NCI-H774 (cell line): ENCODE measurements at regions not wholly inside any gene's neighbourhood (a gene's known extent, or its start where the extent isn't known, plus 50 kb on each side); places are given as distances from the start of the nearest gene placed in this dataset.

Experiments
- DNase-seq: peaks from one replicate; lab custom pipeline; 2025; lab: John Stamatoyannopoulos, UW

- no peak for DNase-seq
Observed at GRCh38 chr2:65566617-65567016, 134.2 kb upstream of the SPRED2 start.

DNA sequence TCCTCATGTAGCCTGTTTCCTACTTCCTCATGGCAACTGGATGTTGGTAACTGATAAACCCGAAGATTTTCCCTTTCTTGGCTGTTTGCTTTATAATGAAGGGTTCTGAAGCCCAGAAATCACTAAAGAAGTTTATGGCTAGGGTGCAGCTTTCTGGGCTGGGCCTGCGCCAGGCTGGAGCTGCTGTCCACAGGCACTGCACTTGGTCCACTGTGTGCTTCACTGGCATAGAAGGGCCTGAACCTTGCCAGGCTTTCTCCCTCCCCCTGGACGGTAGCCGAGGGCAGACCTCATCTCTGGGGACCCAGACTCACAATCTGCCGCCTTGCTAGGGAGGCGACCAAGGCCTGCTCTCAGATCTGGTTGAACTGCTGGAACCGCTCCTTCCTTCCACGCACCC lies 133.3 kb upstream of the SPRED2 start:
- DNase-seq, result no peak

DNA sequence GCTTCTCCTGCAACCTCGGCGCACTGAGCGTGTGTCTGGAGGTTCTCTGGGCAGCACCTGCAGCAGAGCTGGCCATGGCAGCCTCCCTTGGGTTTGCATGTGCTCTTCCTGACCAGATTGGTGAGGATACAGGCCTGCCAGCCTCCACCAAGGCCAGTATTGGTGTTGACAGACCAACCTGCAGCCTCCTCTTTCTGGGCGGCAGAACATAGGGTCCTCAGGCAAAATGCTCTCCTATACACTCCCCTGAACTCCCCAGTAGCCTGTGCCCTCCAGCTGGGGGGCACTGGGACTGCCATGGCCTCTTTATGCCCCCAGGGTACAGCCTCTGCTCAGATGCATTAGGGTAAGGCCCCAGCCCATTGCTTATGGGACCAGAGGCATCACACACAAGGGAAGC lies 131.9 kb upstream of the SPRED2 start:
- no peak for DNase-seq

- DNase-seq, result no peak
Observed at GRCh38 chr2:65562890-65563289, 130.5 kb upstream of the SPRED2 start.

DNA sequence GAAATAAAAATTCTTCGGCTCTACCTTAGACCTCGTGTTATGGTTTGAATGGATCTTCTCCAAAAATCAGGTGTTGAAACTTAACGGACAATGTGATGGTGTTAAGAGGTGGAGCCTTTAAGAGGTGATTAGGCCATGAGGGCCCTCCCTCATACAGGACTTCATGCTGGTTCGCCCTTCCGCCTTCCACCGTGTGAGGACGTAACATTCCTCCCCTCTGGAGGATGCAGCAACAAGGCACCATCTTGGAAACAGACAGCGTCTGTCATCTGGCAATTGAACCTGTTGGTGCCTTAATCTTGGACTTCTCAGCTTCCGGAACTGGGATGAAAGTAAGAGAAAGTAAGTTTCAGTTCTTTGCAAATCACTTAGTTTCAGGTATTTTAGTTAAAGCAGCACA lies 126.3 kb upstream of the SPRED2 start:
- DNase-seq, result no peak

DNA sequence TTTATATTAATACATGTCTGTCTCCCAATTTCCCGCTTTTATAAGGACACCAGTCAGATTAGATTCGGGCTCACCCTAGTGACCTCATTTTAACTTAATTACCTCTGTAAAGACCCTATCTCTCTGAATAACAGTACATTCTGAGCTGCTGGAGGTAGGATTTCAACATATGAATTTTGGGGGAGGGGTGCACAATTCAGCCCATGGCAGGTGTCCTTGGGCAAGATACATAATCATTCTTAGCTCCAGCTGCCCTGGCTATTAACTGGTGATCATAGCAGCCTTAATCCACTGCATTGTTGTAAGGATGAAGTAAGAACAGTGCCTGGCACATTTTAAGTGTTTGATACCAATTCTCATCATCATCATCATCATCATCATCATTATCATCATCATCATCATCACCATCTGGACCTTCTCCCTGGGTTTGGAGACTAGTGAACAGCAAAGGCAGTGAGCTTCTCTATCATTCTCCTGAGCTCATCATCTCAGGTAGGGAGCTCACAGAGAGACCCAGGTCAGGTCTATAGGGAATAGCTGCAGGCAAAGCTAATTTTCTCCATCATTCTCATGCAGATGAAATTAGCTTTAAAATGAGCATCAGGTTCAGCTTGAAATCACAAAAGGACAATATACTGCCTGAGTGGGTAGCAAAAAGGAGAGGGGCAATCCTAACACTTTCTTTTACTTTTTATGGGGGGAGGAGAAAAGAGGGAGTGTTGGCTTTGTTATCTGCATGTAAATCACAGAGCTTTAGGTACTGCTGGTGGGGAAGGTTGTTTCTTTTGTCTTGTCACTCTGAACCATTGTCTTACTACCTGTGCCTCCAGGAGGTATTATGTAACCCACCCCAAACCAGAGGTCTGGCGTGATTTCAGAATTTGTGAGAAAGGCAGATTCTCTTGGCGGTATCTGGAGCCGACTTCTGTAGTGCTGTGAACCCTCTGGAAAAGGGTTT lies 125.5 kb upstream of the SPRED2 start:
- no peak for DNase-seq

DNA sequence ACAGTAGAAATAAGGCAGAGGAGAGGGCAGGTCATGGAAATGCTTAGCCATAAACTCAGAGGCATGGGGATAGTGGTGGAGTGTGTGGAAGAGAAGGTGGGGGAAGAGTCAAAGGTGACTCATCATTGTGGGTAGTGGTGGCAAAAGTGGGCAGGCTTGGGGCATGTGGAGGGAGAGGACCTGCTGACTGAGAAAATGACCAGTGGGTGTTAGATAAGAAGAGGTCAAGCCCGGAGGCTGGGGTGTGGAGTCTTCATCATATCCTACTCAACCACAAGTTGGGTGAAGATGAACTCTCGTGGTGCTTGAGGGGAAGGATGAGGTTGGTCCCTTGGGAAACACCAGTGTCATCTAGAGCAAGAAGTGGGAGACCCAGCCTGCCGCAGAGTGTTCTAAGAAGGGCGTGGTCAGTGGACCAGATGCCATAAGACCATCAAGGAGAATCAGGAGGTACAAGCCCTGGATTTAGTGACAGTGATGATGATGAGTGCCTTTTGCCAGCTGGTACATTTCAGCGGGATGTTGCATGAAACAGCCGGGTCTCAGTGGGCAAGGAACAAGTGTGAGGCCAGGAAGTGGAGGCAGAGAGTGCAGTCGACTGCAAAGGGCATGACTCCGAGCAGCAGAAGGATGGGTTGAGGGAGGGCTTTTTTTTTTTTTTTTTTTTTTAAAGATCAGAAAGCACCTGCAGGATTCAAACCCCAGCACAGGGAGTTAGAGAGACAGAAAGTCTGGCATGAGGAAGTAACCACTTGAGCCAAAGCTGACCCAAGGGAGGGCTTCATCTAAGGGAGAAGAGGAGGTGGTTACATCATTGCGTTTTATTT lies 122.6 kb upstream of the SPRED2 start:
- no peak for DNase-seq

DNA sequence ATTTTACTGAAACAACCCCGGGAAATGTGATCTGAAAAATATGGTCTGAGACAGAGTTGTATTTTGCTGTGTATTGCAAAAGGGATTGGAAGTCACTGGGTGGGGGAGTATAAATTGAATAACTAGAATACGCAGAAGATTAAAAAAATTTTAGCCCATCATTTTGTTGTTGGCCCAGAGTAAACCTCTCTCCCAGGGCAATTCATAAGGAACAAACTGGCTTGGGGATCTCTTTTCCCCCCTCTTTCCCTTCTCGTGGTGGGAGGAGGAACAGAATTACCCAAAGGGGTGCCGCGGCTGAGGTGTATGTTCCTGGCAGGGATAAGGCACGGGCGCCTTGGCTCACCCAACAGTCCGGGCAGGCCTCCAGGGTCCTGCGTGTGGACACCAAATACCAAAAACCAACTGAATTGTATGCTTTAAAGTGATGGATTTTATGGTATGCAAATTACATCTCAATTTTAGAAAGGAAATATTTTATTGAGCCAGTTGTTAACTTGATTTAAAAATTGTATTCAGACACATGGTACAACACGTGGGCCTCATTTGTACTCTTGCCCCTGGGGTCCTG lies 121.2 kb upstream of the SPRED2 start:
- no peak for DNase-seq

GRCh38 chr2:65551528-65551927 lies 119.1 kb upstream of the SPRED2 start:
- no peak for DNase-seq

- DNase-seq, result no peak
Observed at GRCh38 chr2:65550246-65550645, 117.8 kb upstream of the SPRED2 start.

DNA sequence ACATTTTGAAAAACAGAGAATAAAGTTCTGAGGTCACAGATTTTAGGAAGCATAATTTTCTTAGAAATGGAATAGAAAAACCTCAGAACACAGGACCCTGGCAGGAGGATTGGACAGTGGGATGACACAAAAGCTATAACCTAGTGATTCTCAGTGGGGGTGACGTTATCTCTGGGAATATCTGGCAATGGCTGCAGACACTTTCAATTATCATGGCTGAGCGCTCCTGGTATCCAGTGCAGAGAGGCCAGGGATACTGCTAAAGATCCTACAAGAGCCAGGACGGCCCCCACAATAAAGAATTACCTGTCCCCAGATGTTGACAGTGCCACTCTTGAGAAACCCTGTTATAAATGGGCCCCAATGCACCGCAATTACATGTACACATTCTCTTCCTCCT lies 117.2 kb upstream of the SPRED2 start:
- DNase-seq, result no peak

DNA sequence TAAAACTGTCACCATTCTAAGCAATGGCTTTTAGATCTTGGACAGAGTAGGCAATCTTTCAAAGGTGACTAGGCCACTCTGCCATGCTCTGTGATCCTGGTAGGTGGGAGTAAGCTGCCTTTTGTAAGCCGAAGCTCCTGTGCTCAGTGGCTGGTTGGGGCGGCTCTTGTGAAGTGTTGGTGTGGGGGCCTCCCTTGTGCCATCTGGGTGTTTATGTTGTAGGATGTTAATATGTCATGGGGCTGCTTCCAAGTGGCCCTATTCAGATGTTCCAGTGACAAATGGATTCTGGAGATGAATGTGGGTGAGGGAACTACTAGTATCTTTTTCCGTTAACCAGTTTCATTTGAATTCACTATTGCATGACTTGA lies 116.8 kb upstream of the SPRED2 start:
- no peak for DNase-seq

- DNase-seq, result no peak
Observed at GRCh38 chr2:65548576-65549256, 116.3 kb upstream of the SPRED2 start.

DNA sequence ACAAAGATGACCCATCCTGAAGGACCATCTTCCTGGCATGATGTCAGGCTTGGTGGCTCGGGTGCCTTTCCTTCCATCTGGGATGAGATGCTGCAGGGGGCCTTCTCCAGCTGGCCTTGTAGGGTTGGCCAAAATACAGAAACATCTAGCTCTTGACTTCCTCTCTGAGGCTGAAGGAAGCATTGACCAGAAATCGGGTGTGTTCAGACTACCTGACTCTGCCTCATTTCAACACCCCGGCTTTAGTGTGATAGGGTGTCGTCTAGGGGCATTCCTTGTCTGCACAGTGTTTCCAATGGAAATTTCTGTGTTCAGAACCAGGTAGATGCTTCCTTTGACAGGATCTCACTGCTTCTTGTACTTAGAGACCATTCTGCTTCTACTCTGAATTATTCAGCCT lies 115.7 kb upstream of the SPRED2 start:
- no peak for DNase-seq

GRCh38 chr2:65545837-65546805 lies 113.7 kb upstream of the SPRED2 start:
- no peak for DNase-seq

DNA sequence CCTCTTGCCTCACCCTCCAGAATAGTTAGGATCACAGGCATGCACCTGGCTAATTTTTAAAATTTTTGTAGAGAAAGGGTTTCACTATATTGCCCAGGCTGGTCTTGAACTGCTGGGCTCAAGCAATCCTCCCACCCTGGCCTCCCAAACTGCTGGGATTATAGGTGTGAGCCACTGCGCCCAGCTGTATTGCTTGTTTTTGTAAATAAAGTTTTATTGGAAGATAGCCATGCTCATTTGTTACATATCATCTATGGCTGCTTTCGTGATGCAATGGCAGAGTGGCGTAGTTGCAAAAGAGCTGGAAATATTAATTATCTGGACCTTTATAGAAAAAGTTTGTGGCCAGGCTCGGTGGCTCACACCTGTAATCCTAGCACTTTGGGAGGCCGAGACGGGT lies 109.4 kb upstream of the SPRED2 start:
- no peak for DNase-seq

- no peak for DNase-seq
Observed at GRCh38 chr2:65539633-65540032, 107.2 kb upstream of the SPRED2 start.

DNA sequence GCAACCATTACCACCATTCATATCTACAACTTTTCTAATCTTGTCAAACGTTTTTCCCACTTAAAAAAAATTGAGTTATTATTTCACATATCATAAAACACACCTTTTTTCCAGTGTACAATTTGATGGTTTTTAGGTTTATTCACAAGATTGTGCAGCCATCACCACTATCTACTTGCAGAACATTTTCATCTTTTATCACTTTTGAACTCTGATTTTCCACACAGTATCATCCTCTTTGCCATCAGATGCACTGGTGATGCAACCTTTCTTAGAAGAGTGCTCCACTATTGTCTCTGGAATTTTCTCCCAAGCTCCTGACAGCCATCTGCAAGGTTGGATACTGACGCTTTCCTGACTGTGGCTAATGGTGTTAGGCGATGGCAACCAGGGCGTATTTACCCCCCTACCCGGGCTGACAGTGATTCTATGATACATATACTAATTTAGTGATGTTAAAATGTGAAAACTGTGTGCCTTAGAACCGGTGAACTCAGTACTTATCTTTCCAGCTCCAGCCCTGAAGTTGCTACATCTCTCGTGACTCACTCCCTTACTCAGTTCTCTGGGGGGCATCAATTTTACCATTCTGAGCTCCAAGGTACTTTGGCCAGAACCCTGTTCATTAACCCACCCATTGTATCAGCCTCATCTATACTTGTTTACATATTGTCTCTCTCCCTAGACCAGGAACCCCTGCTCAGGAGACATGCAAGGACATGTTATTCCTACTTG lies 105.4 kb upstream of the SPRED2 start:
- DNase-seq, result no peak

DNA sequence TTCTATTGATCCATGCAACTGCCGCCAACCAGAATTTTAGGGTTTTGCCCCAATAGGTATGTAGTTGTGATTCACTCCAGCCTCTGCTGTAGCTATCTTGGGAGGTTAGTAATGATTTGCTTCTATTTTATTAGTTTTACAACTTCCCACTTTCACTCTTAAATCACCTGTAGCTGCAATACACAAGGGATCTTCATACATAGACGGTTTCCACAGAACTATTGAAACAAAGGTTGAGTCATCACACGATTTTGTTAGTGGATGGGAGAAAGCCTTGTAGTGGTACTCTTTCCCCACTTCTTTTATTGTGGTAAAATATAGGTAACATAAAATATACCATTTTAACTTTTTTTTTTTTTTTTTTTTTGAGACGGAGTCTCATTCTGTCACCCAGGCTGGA lies 104.2 kb upstream of the SPRED2 start:
- no peak for DNase-seq

DNA sequence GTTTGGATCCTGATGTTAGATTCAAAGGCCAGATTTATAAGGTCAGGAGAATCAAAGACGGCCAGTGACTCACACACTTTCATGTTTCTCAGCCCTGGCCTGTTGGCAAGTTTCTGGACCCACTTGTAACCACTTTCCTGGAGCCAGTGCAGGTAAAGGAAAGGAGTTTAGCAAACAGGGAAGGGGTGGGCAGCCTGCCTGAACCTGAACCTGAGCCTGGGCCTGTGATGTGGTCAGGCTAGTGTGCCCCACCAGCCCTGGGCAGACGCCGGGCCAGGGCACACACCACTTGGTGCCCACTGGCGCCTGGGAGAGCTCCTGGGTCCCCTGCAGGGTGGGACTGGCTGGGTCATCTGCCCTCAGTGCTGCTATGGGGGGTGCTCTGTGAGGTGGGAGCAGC lies 100.5 kb upstream of the SPRED2 start:
- DNase-seq, result no peak
